ENCODE measurements at regions not wholly inside any gene's neighbourhood (a gene's known extent, or its start where the extent isn't known, plus 50 kb on each side); places are given as distances from the start of the nearest gene placed in this dataset.

DNA sequence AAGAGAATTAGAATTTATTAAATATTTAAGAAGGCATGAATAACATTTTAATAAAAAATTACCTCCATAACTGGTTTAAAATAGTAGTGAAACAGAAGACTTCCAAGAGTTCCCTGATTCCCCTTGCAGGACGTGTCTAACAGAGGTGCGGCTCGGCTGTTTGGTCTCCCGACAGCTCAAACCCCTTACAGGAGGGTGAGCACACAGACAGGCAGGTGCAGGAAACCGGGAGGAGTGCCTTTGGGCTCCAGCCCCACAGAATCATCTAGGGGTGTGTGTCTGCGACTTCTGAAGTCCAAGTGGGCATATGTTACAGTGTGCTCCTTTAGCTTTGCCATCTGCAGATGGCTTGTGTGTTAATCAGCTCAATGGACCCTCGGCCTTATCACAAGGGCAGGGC, 88.1 kb upstream of the CCSER1 start:
- no peak overlapping the region for H3K23ac ChIP-seq (ENCODE audit: low read length)
- H4K8ac ChIP-seq (ENCODE audit: low read depth, low read length): no peak overlapping the region
- H3K4me1 ChIP-seq (ENCODE audit: control insufficient read depth in 1 of 2, insufficient read depth in 2 of 2, low read length in 2 of 2): no peaks in the 10 kb centered on the region
- no peak overlapping the region for H4K91ac ChIP-seq (ENCODE audit: low read depth, low read length)
- no peak overlapping the region for H2BK120ac ChIP-seq (ENCODE audit: insufficient read depth, low read length, poor library complexity)
- H3K36me3 ChIP-seq (ENCODE audit: control insufficient read depth in 1 of 2, insufficient read depth in 2 of 2, low read length in 2 of 2): no peaks in the 10 kb centered on the region
- H3K9ac ChIP-seq (ENCODE audit: low read length): no peak overlapping the region
- H2BK5ac ChIP-seq (ENCODE audit: low read depth, low read length, poor library complexity): no peak overlapping the region
- H2AFZ ChIP-seq (ENCODE audit: insufficient read depth, low read length, poor library complexity): no peak overlapping the region
- H3K9me3 ChIP-seq (ENCODE audit: insufficient read depth, low read depth, low read length): no peaks in the 10 kb centered on the region
- H3K79me2 ChIP-seq (ENCODE audit: control insufficient read depth, insufficient read depth, low read length, poor library complexity): no peaks in the 10 kb centered on the region
- no peak overlapping the region for H2BK12ac ChIP-seq (ENCODE audit: low read length)
- no peak overlapping the region for H4K12ac ChIP-seq (ENCODE audit: low read depth, low read length)
- no peak overlapping the region for H2AK5ac ChIP-seq (ENCODE audit: low read length)
- H3K4me2 ChIP-seq (ENCODE audit: low read length): no peak overlapping the region
- no peak overlapping the region for H3K27ac ChIP-seq (ENCODE audit: low read depth, low read length)
- H3K18ac ChIP-seq (ENCODE audit: low read length): no peak overlapping the region
- DNase-seq: no peak
- no peak overlapping the region for H3K14ac ChIP-seq (ENCODE audit: low read length)
- no CpG with 5 or more reads among the region's 7 CpGs for WGBS (ENCODE audit: extremely low coverage, insufficient coverage, insufficient read length)
- H3K27me3 ChIP-seq (ENCODE audit: insufficient read depth, low read length): no peaks in the 10 kb centered on the region
- H3K4ac ChIP-seq (ENCODE audit: low read depth, low read length): no peak overlapping the region
- H3K4me3 ChIP-seq (ENCODE audit: low read depth, low read length): no peak overlapping the region
- no peaks in the 10 kb centered on the region for H3K79me1 ChIP-seq (ENCODE audit: low read length)

DNA sequence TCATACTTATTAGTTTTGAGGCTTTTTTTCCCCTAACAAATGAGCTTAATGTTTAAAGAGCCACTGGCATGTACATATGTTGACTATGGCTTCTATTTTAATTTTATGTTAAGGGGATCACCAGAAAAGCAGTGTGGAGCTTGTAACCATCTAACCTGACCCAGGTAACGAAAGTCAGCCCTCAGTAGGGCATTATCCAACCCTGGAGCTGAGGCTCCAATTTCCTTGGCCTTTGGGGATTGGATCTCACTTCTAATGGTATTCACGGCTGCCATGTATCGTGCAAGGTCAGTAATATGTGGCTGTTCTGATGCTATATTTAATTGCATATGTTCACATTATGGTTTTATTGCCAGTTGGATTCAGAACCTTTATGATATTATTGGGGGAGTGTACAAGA, 75.2 kb upstream of the CCSER1 start:
- H2AK5ac ChIP-seq (ENCODE audit: low read length): no peak overlapping the region
- no peak for DNase-seq

DNA sequence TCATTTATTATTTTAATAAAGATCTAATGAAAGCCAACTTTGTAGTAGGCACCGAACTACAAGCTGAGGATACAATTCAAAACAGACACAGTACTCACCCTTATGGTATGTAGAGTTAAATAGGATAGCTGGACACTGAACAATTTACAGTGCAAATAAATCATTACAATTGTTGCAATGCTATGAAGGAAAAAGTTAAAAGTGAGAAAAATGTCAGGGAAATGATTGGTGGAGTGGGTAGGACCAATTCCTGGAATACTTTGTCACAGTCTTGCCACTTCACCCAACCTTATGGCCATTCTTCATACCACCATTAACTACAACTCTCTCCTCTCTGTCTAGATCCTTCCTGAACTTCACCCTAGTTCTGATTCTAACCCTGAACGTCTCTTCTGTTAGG, 70.1 kb upstream of the CCSER1 start:
- no peak overlapping the region for H3K4me2 ChIP-seq (ENCODE audit: low read length)
- no peaks in the 10 kb centered on the region for H3K27me3 ChIP-seq (ENCODE audit: insufficient read depth, low read length)
- no peak overlapping the region for H3K23ac ChIP-seq (ENCODE audit: low read length)
- H2BK12ac ChIP-seq (ENCODE audit: low read length): no peak overlapping the region
- no peak overlapping the region for H3K9ac ChIP-seq (ENCODE audit: low read length)
- H3K14ac ChIP-seq (ENCODE audit: low read length): no peak overlapping the region
- no peak overlapping the region for H4K8ac ChIP-seq (ENCODE audit: low read depth, low read length)
- no peaks in the 10 kb centered on the region for H3K79me1 ChIP-seq (ENCODE audit: low read length)
- no peaks in the 10 kb centered on the region for H3K36me3 ChIP-seq (ENCODE audit: control insufficient read depth in 1 of 2, insufficient read depth in 2 of 2, low read length in 2 of 2)
- no peak overlapping the region for H3K27ac ChIP-seq (ENCODE audit: low read depth, low read length)
- H2BK120ac ChIP-seq (ENCODE audit: insufficient read depth, low read length, poor library complexity): no peak overlapping the region
- no peak overlapping the region for H3K18ac ChIP-seq (ENCODE audit: low read length)
- H3K4ac ChIP-seq (ENCODE audit: low read depth, low read length): no peak overlapping the region
- no peak overlapping the region for H2AFZ ChIP-seq (ENCODE audit: insufficient read depth, low read length, poor library complexity)
- H3K79me2 ChIP-seq (ENCODE audit: control insufficient read depth, insufficient read depth, low read length, poor library complexity): no peaks in the 10 kb centered on the region
- no peak overlapping the region for H4K12ac ChIP-seq (ENCODE audit: low read depth, low read length)
- no CpG with 5 or more reads among the region's 2 CpGs for WGBS (ENCODE audit: extremely low coverage, insufficient coverage, insufficient read length)
- no peak overlapping the region for H2BK5ac ChIP-seq (ENCODE audit: low read depth, low read length, poor library complexity)
- no peak overlapping the region for H2AK5ac ChIP-seq (ENCODE audit: low read length)
- H4K91ac ChIP-seq (ENCODE audit: low read depth, low read length): no peak overlapping the region
- DNase-seq: peak in 1 of 2 donors; percentile 64
- H3K9me3 ChIP-seq (ENCODE audit: insufficient read depth, low read depth, low read length): no peaks in the 10 kb centered on the region
- peaks cover 0 to 2% of the 10 kb centered on the region in 2 experiments for H3K4me1 ChIP-seq (ENCODE audit: control insufficient read depth in 1 of 2, insufficient read depth in 2 of 2, low read length in 2 of 2)
- H3K4me3 ChIP-seq (ENCODE audit: low read depth, low read length): no peak overlapping the region

More for the DNA sequence above, 75.2 kb upstream of the CCSER1 start:
- no peak overlapping the region for H3K23ac ChIP-seq (ENCODE audit: low read length)
- H2BK12ac ChIP-seq (ENCODE audit: low read length): no peak overlapping the region
- H3K4me1 ChIP-seq (ENCODE audit: control insufficient read depth in 1 of 2, insufficient read depth in 2 of 2, low read length in 2 of 2): no peaks in the 10 kb centered on the region
- no peak overlapping the region for H3K27ac ChIP-seq (ENCODE audit: low read depth, low read length)
- no peak overlapping the region for H4K12ac ChIP-seq (ENCODE audit: low read depth, low read length)
- no peak overlapping the region for H3K18ac ChIP-seq (ENCODE audit: low read length)
- WGBS (ENCODE audit: extremely low coverage, insufficient coverage, insufficient read length): no CpG with 5 or more reads among the region's 3 CpGs
- H3K36me3 ChIP-seq (ENCODE audit: control insufficient read depth in 1 of 2, insufficient read depth in 2 of 2, low read length in 2 of 2): no peaks in the 10 kb centered on the region
- no peak overlapping the region for H4K8ac ChIP-seq (ENCODE audit: low read depth, low read length)
- H3K79me1 ChIP-seq (ENCODE audit: low read length): no peaks in the 10 kb centered on the region
- H3K4me3 ChIP-seq (ENCODE audit: low read depth, low read length): no peak overlapping the region
- no peak overlapping the region for H2BK5ac ChIP-seq (ENCODE audit: low read depth, low read length, poor library complexity)
- H3K9me3 ChIP-seq (ENCODE audit: insufficient read depth, low read depth, low read length): no peaks in the 10 kb centered on the region
- H3K27me3 ChIP-seq (ENCODE audit: insufficient read depth, low read length): no peaks in the 10 kb centered on the region
- H2BK120ac ChIP-seq (ENCODE audit: insufficient read depth, low read length, poor library complexity): no peak overlapping the region
- no peak overlapping the region for H3K4ac ChIP-seq (ENCODE audit: low read depth, low read length)
- no peak overlapping the region for H3K4me2 ChIP-seq (ENCODE audit: low read length)
- no peak overlapping the region for H4K91ac ChIP-seq (ENCODE audit: low read depth, low read length)
- H3K14ac ChIP-seq (ENCODE audit: low read length): no peak overlapping the region
- no peak overlapping the region for H3K9ac ChIP-seq (ENCODE audit: low read length)
- no peak overlapping the region for H2AFZ ChIP-seq (ENCODE audit: insufficient read depth, low read length, poor library complexity)
- H3K79me2 ChIP-seq (ENCODE audit: control insufficient read depth, insufficient read depth, low read length, poor library complexity): no peaks in the 10 kb centered on the region

DNA sequence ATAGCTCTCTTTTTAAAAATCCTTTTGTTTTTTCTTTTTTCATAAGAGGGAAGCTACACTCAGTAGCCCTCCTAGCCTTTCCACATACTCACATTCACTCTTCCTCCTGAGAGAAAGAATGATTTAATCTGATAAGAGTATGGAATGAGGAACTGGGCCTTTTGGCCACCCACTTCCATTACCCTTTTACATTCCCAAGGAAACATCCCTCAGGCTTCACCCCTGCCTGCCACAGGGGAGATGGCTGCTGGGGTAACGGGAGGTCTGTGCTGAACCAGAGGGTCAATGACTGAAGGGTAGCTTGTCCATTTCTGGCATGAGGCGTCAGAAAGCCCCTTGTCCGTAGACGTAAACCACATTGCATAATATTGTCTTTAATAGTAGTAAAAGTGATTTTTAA, 67.2 kb upstream of the CCSER1 start:
- no peak overlapping the region for H3K4me3 ChIP-seq (ENCODE audit: low read depth, low read length)
- H3K79me1 ChIP-seq (ENCODE audit: low read length): no peaks in the 10 kb centered on the region
- WGBS (ENCODE audit: extremely low coverage, insufficient coverage, insufficient read length): no CpG with 5 or more reads among the region's 4 CpGs
- H3K23ac ChIP-seq (ENCODE audit: low read length): no peak overlapping the region
- peaks cover 0 to 2% of the 10 kb centered on the region in 2 experiments for H3K4me1 ChIP-seq (ENCODE audit: control insufficient read depth in 1 of 2, insufficient read depth in 2 of 2, low read length in 2 of 2)
- no peak overlapping the region for H3K14ac ChIP-seq (ENCODE audit: low read length)
- H2BK5ac ChIP-seq (ENCODE audit: low read depth, low read length, poor library complexity): no peak overlapping the region
- H2BK120ac ChIP-seq (ENCODE audit: insufficient read depth, low read length, poor library complexity): no peak overlapping the region
- H3K9ac ChIP-seq (ENCODE audit: low read length): no peak overlapping the region
- H3K9me3 ChIP-seq (ENCODE audit: insufficient read depth, low read depth, low read length): no peaks in the 10 kb centered on the region
- H3K27ac ChIP-seq (ENCODE audit: low read depth, low read length): no peak overlapping the region
- no peaks in the 10 kb centered on the region for H3K79me2 ChIP-seq (ENCODE audit: control insufficient read depth, insufficient read depth, low read length, poor library complexity)
- no peak overlapping the region for H4K12ac ChIP-seq (ENCODE audit: low read depth, low read length)
- H2AFZ ChIP-seq (ENCODE audit: insufficient read depth, low read length, poor library complexity): no peak overlapping the region
- peak in 1 of 2 donors; percentile 38 for DNase-seq
- no peaks in the 10 kb centered on the region for H3K36me3 ChIP-seq (ENCODE audit: control insufficient read depth in 1 of 2, insufficient read depth in 2 of 2, low read length in 2 of 2)
- H3K4me2 ChIP-seq (ENCODE audit: low read length): no peak overlapping the region
- no peak overlapping the region for H3K4ac ChIP-seq (ENCODE audit: low read depth, low read length)
- H3K27me3 ChIP-seq (ENCODE audit: insufficient read depth, low read length): no peaks in the 10 kb centered on the region
- H4K8ac ChIP-seq (ENCODE audit: low read depth, low read length): no peak overlapping the region
- no peak overlapping the region for H4K91ac ChIP-seq (ENCODE audit: low read depth, low read length)
- no peak overlapping the region for H2BK12ac ChIP-seq (ENCODE audit: low read length)
- no peak overlapping the region for H2AK5ac ChIP-seq (ENCODE audit: low read length)
- H3K18ac ChIP-seq (ENCODE audit: low read length): no peak overlapping the region

Data from trophoblast cell (in vitro differentiated cells and primary cell).